DOHH2 (cell line): ENCODE measurements at regions not wholly inside any gene's neighbourhood (a gene's known extent, or its start where the extent isn't known, plus 50 kb on each side); places are given as distances from the start of the nearest gene placed in this dataset.

Source experiments
- CTCF ChIP-seq: fragments of 200-600 bp; sonication (generic); IDR thresholded peaks from one replicate; pipeline ENCODE4 v1.5.1; 2014; ENCODE audit warnings: antibody characterized with exemption, mild to moderate bottlenecking, low read depth, low read length; ENCODE audit not compliant: poor library complexity, severe bottlenecking
- EZH2phosphoT487 ChIP-seq: fragments of 200-600 bp; sonication (generic); IDR thresholded peaks from 2 replicates; pipeline ENCODE4 v1.6.1; 2017; ENCODE audit warnings: borderline replicate concordance, mild to moderate bottlenecking, antibody characterized with exemption, low read length, moderate library complexity, mixed read lengths

GRCh38 chr5:139733698-139734538 is 61.7 kb upstream of the PSD2 start:
- TF ChIP-seq CTCF: no peak
- no peak for TF ChIP-seq EZH2phosphoT487
